Caco-2 (cell line): ENCODE measurements at regions not wholly inside any gene's neighbourhood (a gene's known extent, or its start where the extent isn't known, plus 50 kb on each side); places are given as distances from the start of the nearest gene placed in this dataset.

Experiments
- BruUV-seq: library from RNA; stranded (reverse); fragments of 400-500 nt; replicated peaks from 2 replicates; lab custom pipeline; 2021; lab: Mats Ljungman, UMichigan
- CTCF ChIA-PET: fragments of 300-600 bp; sonication (Branson Sonifier 250); formaldehyde crosslinking; loops from one replicate; lab custom pipeline; 2022; ENCODE audit warnings: antibody characterized with exemption; lab: Charles Lee
- POLR2A ChIA-PET: fragments of 300-600 bp; sonication (Branson Sonifier 250); formaldehyde crosslinking; loops from one replicate; lab custom pipeline; 2022; ENCODE audit warnings: antibody characterized with exemption; lab: Charles Lee
- DNase-seq, 2 experiments: peaks; one replicate each; pipeline versions ENCODE4 v3.0.0 to v3.0.0-alpha.2; 2020 to 2022
- H3K27me3 ChIP-seq: replicated peaks from 2 replicates; pipeline ENCODE4 v1.6.0; 2011; ENCODE audit warnings: low read length; ENCODE audit not compliant: control insufficient read depth, insufficient read depth
- H3K36me3 ChIP-seq: 2 replicates; pipeline ENCODE4 v1.5.1; 2011; ENCODE audit warnings: low read length; ENCODE audit not compliant: control insufficient read depth, insufficient read depth
- H3K4me1 ChIP-seq: fragments of 250-450 bp; sonication (Bioruptor Pico); 2 replicates; pipeline ENCODE4 v1.5.1; 2020; ENCODE audit warnings: mild to moderate bottlenecking
- H3K4me3 ChIP-seq: 2 replicates; pipeline ENCODE4 v1.5.1; 2011; ENCODE audit warnings: low read depth, mild to moderate bottlenecking, control low read depth, low read length
- H3K9me3 ChIP-seq: fragments of 250-450 bp; sonication (Bioruptor Pico); 2 replicates; pipeline ENCODE4 v1.5.1; 2020; ENCODE audit warnings: mild to moderate bottlenecking, moderate library complexity
- H3K27ac Mint-ChIP-seq: one replicate; pipeline ENCODE4 v1.8.0; 2022; ENCODE audit warnings: mixed read lengths; ENCODE audit not compliant: unreplicated experiment
- H3K27me3 Mint-ChIP-seq: one replicate; pipeline ENCODE4 v1.8.0; 2022; ENCODE audit warnings: mixed read lengths; ENCODE audit not compliant: insufficient read depth, unreplicated experiment
- H3K36me3 Mint-ChIP-seq: one replicate; pipeline ENCODE4 v1.8.0; 2022; ENCODE audit warnings: mild to moderate bottlenecking, mixed read lengths; ENCODE audit not compliant: insufficient read depth, unreplicated experiment
- H3K4me1 Mint-ChIP-seq: one replicate; pipeline ENCODE4 v1.8.0; 2022; ENCODE audit warnings: low read depth, mixed read lengths; ENCODE audit not compliant: unreplicated experiment
- H3K4me3 Mint-ChIP-seq: one replicate; pipeline ENCODE4 v1.8.0; 2022; ENCODE audit warnings: mild to moderate bottlenecking, moderate library complexity, mixed read lengths; ENCODE audit not compliant: unreplicated experiment
- H3K9me3 Mint-ChIP-seq: one replicate; pipeline ENCODE4 v1.8.0; 2022; ENCODE audit warnings: mixed read lengths; ENCODE audit not compliant: unreplicated experiment
- CTCF ChIP-seq, 2 experiments: fragments of 200-600 bp in 1 of 2; IDR thresholded peaks; 1 replicate in 1 of 2; 2 replicates in 1 of 2; pipeline versions ENCODE4 v1.5.1 to v1.8.0; 2011 to 2022; ENCODE audit warnings: antibody characterized with exemption in 1 of 2, control low read depth in 1 of 2, inconsistent platforms in 1 of 2, low read depth in 1 of 2, low read length in 1 of 2, mild to moderate bottlenecking in 1 of 2, moderate library complexity in 1 of 2; ENCODE audit not compliant: insufficient read depth in 1 of 2, severe bottlenecking in 1 of 2, unreplicated experiment in 1 of 2
- intact Hi-C: fragments of 100-400 bp; cut with micrococcal nuclease; formaldehyde crosslinking; loops from one replicate; pipeline ENCODE4 v1.10.0; 2022; ENCODE audit not compliant: unreplicated experiment

GRCh38 chr3:89624494-89624893 lies 517.1 kb downstream of the EPHA3 start:
- peaks cover 21% of the 10 kb centered on the region for H3K4me1 ChIP-seq
- no peaks in the 10 kb centered on the region for H3K27me3 ChIP-seq
- Mint-ChIP-seq H3K4me3 (no peak overlapping the region), H3K36me3 (no peaks in the 10 kb centered on the region), H3K9me3 (peaks cover 10% of the 10 kb centered on the region), H3K27ac (no peak overlapping the region), H3K4me1 (no peaks in the 10 kb centered on the region), H3K27me3 (no peaks in the 10 kb centered on the region)
- TF ChIP-seq CTCF (IDR thresholded peaks at IDR 0.05; ENCODE audit: insufficient read depth in 1 of 2, low read depth in 1 of 2, low read length in 1 of 2, severe bottlenecking in 1 of 2, unreplicated experiment in 1 of 2) = no peak
- intact Hi-C loops = no loop called here
- H3K4me3 ChIP-seq = no peak overlapping the region
- H3K36me3 ChIP-seq = no peaks in the 10 kb centered on the region
- no peaks in the 10 kb centered on the region; the same call in none of the 2 replicates for H3K9me3 ChIP-seq
- DNase-seq = no peak
- no TSS peak for BruUV-seq
- ChIA-PET POLR2A (no interaction called here), CTCF (no interaction called here)

- H3K27ac Mint-ChIP-seq = no peak overlapping the region
- no TSS peak for BruUV-seq
- POLR2A ChIA-PET = no interaction called here
These were observed 518.5 kb downstream of the EPHA3 start for GRCh38 chr3:89625945-89626344.

GRCh38 chr3:89628856-89629670 lies 521.6 kb downstream of the EPHA3 start:
- no peaks in the 10 kb centered on the region for H3K27me3 ChIP-seq
- ChIA-PET POLR2A (no interaction called here), CTCF (no interaction called here)
- H3K36me3 ChIP-seq = no peaks in the 10 kb centered on the region
- no peak overlapping the region for H3K27ac Mint-ChIP-seq
- H3K4me3 Mint-ChIP-seq = no peak overlapping the region
- H3K4me1 Mint-ChIP-seq = no peaks in the 10 kb centered on the region
- peaks cover 21% of the 10 kb centered on the region for H3K4me1 ChIP-seq
- no peaks in the 10 kb centered on the region; the same call in none of the 2 replicates for H3K9me3 ChIP-seq
- DNase-seq = no peak
- TF ChIP-seq CTCF (IDR thresholded peaks at IDR 0.05; ENCODE audit: insufficient read depth in 1 of 2, low read depth in 1 of 2, low read length in 1 of 2, severe bottlenecking in 1 of 2, unreplicated experiment in 1 of 2) = no peak
- H3K9me3 Mint-ChIP-seq = peaks cover 10% of the 10 kb centered on the region
- H3K27me3 Mint-ChIP-seq = no peaks in the 10 kb centered on the region
- H3K36me3 Mint-ChIP-seq = no peaks in the 10 kb centered on the region
- intact Hi-C loops = no loop called here
- no peak overlapping the region for H3K4me3 ChIP-seq
- no TSS peak for BruUV-seq

More at GRCh38 chr3:89625945-89626344, 518.5 kb downstream of the EPHA3 start:
- Mint-ChIP-seq H3K36me3 (no peaks in the 10 kb centered on the region), H3K4me1 (no peaks in the 10 kb centered on the region), H3K4me3 (no peak overlapping the region), H3K27me3 (no peaks in the 10 kb centered on the region), H3K9me3 (peaks cover 10% of the 10 kb centered on the region)
- H3K4me1 ChIP-seq = peaks cover 21% of the 10 kb centered on the region
- H3K36me3 ChIP-seq = no peaks in the 10 kb centered on the region
- TF ChIP-seq CTCF (IDR thresholded peaks at IDR 0.05; ENCODE audit: insufficient read depth in 1 of 2, low read depth in 1 of 2, low read length in 1 of 2, severe bottlenecking in 1 of 2, unreplicated experiment in 1 of 2) = no peak
- no peak overlapping the region for H3K4me3 ChIP-seq
- no peaks in the 10 kb centered on the region for H3K27me3 ChIP-seq
- no peaks in the 10 kb centered on the region; the same call in none of the 2 replicates for H3K9me3 ChIP-seq
- intact Hi-C loops = loop anchor here (1.0 kb wide), 1 partner anchor 11 kb away; no protein-coding TSS in a partner anchor
- CTCF ChIA-PET = no interaction called here
- no peak for DNase-seq
